GM23338 (cell line): ENCODE measurements at regions not wholly inside any gene's neighbourhood (a gene's known extent, or its start where the extent isn't known, plus 50 kb on each side); places are given as distances from the start of the nearest gene placed in this dataset.

Source experiments
- EZH2 ChIP-seq: fragments of 200-600 bp; sonication (generic); IDR thresholded peaks from one replicate; pipeline ENCODE4 v1.8.0; 2017; ENCODE audit warnings: antibody characterized with exemption, mild to moderate bottlenecking, low read depth; ENCODE audit not compliant: unreplicated experiment
- EZH2phosphoT487 ChIP-seq: fragments of 200-600 bp; sonication (generic); IDR thresholded peaks from one replicate; pipeline ENCODE4 v1.8.1; 2018; ENCODE audit warnings: antibody characterized with exemption; ENCODE audit not compliant: unreplicated experiment
- POLR2AphosphoS5 ChIP-seq: IDR thresholded peaks from 2 replicates; pipeline ENCODE4 v1.6.1; 2016; ENCODE audit warnings: antibody characterized with exemption, low read depth
- ZNF331 ChIP-seq: fragments of 250-450 bp; sonication (Bioruptor Pico); IDR thresholded peaks from 2 replicates; pipeline ENCODE4 v1.5.0; 2020; ENCODE audit warnings: low read depth, mild to moderate bottlenecking, moderate library complexity
- TF ChIP-seq, protein P1 (sequence below), 2 experiments: fragments of 200-600 bp in 1 of 2; sonication (generic) in 1 of 2; conservative IDR thresholded peaks; 2 replicates each; pipeline versions ENCODE4 v1.5.1 to v1.6.1; 2016 to 2017; ENCODE audit warnings: antibody characterized with exemption in 2 of 2, low read depth in 2 of 2, mild to moderate bottlenecking in 2 of 2, moderate library complexity in 1 of 2
- TF ChIP-seq, protein P2 (sequence below): IDR thresholded peaks from one replicate; pipeline ENCODE4 v1.6.1; 2018; ENCODE audit warnings: antibody characterized with exemption; ENCODE audit not compliant: unreplicated experiment

DNA sequence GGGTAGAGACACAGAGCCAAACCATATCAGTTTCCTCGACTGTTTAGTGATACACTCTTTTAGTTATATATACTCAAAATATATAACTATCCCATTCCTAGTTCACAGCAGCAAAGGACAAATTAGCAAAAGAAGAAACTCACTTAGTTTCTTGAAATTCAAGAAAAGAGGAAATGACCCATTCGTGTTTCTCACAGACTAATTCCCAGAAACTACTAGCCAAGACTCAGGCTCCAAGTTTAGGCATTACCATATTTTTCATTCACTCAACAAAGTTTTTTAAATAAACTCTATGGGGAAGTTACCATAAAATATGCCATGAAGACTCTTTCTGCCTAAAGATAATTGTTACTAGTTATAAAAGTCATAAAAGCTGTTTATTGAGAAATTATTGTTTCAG is 152.3 kb upstream of the DAAM1 start:
- TF ChIP-seq, protein P1, sequence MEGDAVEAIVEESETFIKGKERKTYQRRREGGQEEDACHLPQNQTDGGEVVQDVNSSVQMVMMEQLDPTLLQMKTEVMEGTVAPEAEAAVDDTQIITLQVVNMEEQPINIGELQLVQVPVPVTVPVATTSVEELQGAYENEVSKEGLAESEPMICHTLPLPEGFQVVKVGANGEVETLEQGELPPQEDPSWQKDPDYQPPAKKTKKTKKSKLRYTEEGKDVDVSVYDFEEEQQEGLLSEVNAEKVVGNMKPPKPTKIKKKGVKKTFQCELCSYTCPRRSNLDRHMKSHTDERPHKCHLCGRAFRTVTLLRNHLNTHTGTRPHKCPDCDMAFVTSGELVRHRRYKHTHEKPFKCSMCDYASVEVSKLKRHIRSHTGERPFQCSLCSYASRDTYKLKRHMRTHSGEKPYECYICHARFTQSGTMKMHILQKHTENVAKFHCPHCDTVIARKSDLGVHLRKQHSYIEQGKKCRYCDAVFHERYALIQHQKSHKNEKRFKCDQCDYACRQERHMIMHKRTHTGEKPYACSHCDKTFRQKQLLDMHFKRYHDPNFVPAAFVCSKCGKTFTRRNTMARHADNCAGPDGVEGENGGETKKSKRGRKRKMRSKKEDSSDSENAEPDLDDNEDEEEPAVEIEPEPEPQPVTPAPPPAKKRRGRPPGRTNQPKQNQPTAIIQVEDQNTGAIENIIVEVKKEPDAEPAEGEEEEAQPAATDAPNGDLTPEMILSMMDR (conservative IDR thresholded peaks at IDR 0.05; ENCODE audit: low read depth in 2 of 2) = no peak
- TF ChIP-seq EZH2phosphoT487 (no peak), ZNF331 (CRISPR knock-in tag) (no peak), POLR2AphosphoS5 (no peak), EZH2 (no peak)
- TF ChIP-seq, protein P2, sequence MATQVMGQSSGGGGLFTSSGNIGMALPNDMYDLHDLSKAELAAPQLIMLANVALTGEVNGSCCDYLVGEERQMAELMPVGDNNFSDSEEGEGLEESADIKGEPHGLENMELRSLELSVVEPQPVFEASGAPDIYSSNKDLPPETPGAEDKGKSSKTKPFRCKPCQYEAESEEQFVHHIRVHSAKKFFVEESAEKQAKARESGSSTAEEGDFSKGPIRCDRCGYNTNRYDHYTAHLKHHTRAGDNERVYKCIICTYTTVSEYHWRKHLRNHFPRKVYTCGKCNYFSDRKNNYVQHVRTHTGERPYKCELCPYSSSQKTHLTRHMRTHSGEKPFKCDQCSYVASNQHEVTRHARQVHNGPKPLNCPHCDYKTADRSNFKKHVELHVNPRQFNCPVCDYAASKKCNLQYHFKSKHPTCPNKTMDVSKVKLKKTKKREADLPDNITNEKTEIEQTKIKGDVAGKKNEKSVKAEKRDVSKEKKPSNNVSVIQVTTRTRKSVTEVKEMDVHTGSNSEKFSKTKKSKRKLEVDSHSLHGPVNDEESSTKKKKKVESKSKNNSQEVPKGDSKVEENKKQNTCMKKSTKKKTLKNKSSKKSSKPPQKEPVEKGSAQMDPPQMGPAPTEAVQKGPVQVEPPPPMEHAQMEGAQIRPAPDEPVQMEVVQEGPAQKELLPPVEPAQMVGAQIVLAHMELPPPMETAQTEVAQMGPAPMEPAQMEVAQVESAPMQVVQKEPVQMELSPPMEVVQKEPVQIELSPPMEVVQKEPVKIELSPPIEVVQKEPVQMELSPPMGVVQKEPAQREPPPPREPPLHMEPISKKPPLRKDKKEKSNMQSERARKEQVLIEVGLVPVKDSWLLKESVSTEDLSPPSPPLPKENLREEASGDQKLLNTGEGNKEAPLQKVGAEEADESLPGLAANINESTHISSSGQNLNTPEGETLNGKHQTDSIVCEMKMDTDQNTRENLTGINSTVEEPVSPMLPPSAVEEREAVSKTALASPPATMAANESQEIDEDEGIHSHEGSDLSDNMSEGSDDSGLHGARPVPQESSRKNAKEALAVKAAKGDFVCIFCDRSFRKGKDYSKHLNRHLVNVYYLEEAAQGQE = no peak
